Activated T-cell treated with anti-CD3 and anti-CD28 coated beads for 24 hours (primary cell): ENCODE measurements at regions not wholly inside any gene's neighbourhood (a gene's known extent, or its start where the extent isn't known, plus 50 kb on each side); places are given as distances from the start of the nearest gene placed in this dataset.
"Not testable (repeated sequence)": the region's sequence is repeated elsewhere in the genome, so short reads cannot be mapped to it uniquely, and the experiment has no call there.

ENCODE experiments used
- DNase-seq: peaks from one replicate; pipeline ENCODE4 v3.0.0-alpha.2; 2020; ENCODE audit warnings: low read depth

- DNase-seq, result no peak
Measured at GRCh38 chr5:58016877-58017276, 443.0 kb downstream of the PLK2 start.

GRCh38 chr5:58016358-58016757, 443.5 kb downstream of the PLK2 start:
- no peak for DNase-seq

- DNase-seq, result no peak
Measured at GRCh38 chr5:58015175-58015574, 444.7 kb downstream of the PLK2 start.

- no peak for DNase-seq
Measured at GRCh38 chr5:58013542-58014258, 446.2 kb downstream of the PLK2 start.

GRCh38 chr5:58012801-58013315, 447.0 kb downstream of the PLK2 start:
- no peak for DNase-seq

- no peak for DNase-seq
Measured at GRCh38 chr5:58012102-58012501, 447.8 kb downstream of the PLK2 start.

- no peak for DNase-seq
Measured at GRCh38 chr5:58011301-58011700, 448.6 kb downstream of the PLK2 start.

- DNase-seq, result no peak
Measured at GRCh38 chr5:58009754-58010153, 450.1 kb downstream of the PLK2 start.

- no peak for DNase-seq
Measured at GRCh38 chr5:58002323-58002722, 457.6 kb downstream of the PLK2 start.

- DNase-seq, result no peak
Measured at GRCh38 chr5:57993866-57994265, 466.0 kb downstream of the PLK2 start.

GRCh38 chr5:57989378-57989777, 470.5 kb downstream of the PLK2 start:
- DNase-seq, result no peak

GRCh38 chr5:57988813-57989212, 471.1 kb downstream of the PLK2 start:
- no peak for DNase-seq

- DNase-seq, result no peak
Measured at GRCh38 chr5:57987552-57987951, 472.3 kb downstream of the PLK2 start.

- no peak for DNase-seq
Measured at GRCh38 chr5:57986761-57987341, 473.0 kb downstream of the PLK2 start.

- DNase-seq, result no peak
Measured at GRCh38 chr5:57983426-57983825, 476.5 kb downstream of the PLK2 start.

- no peak for DNase-seq
Measured at GRCh38 chr5:57979671-57980070, 480.2 kb downstream of the PLK2 start.

- DNase-seq, result no peak
Measured at GRCh38 chr5:57976506-57976905, 483.4 kb downstream of the PLK2 start.

- DNase-seq, result not testable (repeated sequence)
Measured at GRCh38 chr5:57972099-57972498, 487.8 kb downstream of the PLK2 start.

- DNase-seq, result no peak
Measured at GRCh38 chr5:57960569-57960968, 478.0 kb upstream of the ACTBL2 start.

- no peak for DNase-seq
Measured at GRCh38 chr5:57956636-57957035, 474.0 kb upstream of the ACTBL2 start.

GRCh38 chr5:57955511-57955910, 472.9 kb upstream of the ACTBL2 start:
- no peak for DNase-seq

- DNase-seq, result no peak
Measured at GRCh38 chr5:57953792-57954191, 471.2 kb upstream of the ACTBL2 start.

- no peak for DNase-seq
Measured at GRCh38 chr5:57950616-57951228, 468.1 kb upstream of the ACTBL2 start.
